ENCODE measurements at regions not wholly inside any gene's neighbourhood (a gene's known extent, or its start where the extent isn't known, plus 50 kb on each side); places are given as distances from the start of the nearest gene placed in this dataset.

DNA sequence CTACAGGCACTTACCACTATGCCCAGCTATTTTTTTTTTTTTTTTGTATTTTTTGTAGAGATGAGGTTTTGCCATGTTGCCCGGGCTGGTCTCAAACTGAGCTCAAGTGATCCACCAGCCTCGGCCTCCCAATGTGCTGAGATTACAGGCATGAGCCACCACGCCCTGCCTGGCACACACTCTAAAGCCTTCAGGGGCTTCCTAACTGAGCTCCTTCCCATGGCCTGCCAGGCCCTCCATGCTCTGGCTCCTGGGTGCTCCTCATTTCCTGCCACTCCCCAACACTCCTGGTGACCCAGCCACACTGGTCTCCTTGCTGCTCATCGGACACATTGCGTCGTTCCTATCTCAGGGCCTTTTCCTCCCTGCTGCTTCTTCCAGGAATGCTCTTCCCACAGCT lies 61.5 kb downstream of the CARTPT start:
- no peak for TF ChIP-seq POLR2A (IDR thresholded peaks at IDR 0.05)
- TF ChIP-seq, protein P1, sequence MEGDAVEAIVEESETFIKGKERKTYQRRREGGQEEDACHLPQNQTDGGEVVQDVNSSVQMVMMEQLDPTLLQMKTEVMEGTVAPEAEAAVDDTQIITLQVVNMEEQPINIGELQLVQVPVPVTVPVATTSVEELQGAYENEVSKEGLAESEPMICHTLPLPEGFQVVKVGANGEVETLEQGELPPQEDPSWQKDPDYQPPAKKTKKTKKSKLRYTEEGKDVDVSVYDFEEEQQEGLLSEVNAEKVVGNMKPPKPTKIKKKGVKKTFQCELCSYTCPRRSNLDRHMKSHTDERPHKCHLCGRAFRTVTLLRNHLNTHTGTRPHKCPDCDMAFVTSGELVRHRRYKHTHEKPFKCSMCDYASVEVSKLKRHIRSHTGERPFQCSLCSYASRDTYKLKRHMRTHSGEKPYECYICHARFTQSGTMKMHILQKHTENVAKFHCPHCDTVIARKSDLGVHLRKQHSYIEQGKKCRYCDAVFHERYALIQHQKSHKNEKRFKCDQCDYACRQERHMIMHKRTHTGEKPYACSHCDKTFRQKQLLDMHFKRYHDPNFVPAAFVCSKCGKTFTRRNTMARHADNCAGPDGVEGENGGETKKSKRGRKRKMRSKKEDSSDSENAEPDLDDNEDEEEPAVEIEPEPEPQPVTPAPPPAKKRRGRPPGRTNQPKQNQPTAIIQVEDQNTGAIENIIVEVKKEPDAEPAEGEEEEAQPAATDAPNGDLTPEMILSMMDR (IDR thresholded peaks at IDR 0.05) = no peak

Data from thyroid gland (tissue), 4 donors.